Tibial nerve (tissue), 4 donors: ENCODE measurements at regions not wholly inside any gene's neighbourhood (a gene's known extent, or its start where the extent isn't known, plus 50 kb on each side); places are given as distances from the start of the nearest gene placed in this dataset.
"Not testable (repeated sequence)": the region's sequence is repeated elsewhere in the genome, so short reads cannot be mapped to it uniquely, and the experiment has no call there.

ENCODE experiments used
- DNase-seq, 2 donors: peaks; one replicate each; pipeline ENCODE4 v3.0.0-alpha.2; 2019; ENCODE audit warnings: low spot score in 2 of 2
- H3K27ac ChIP-seq, 4 donors: fragments of 200-600 bp; sonication (generic) in 3 of 4; one replicate each; pipeline ENCODE4 v1.5.1; 2017 to 2019; ENCODE audit warnings: mild to moderate bottlenecking in 1 of 4
- H3K27me3 ChIP-seq, 2 donors: fragments of 200-600 bp; sonication (generic) in 1 of 2; one replicate each; pipeline versions ENCODE4 v1.5.1 to v1.6.0; 2017 to 2019
- H3K36me3 ChIP-seq, 3 donors: fragments of 200-600 bp; sonication (generic); one replicate each; pipeline ENCODE4 v1.5.1; 2018 to 2019
- H3K4me1 ChIP-seq, 4 donors: fragments of 200-600 bp; sonication (generic) in 3 of 4; one replicate each; pipeline ENCODE4 v1.5.1; 2017 to 2019
- H3K4me3 ChIP-seq, 4 donors: fragments of 200-600 bp; sonication (generic) in 3 of 4; one replicate each; pipeline ENCODE4 v1.5.1; 2017 to 2019; ENCODE audit warnings: mild to moderate bottlenecking in 1 of 4, moderate library complexity in 1 of 4
- H3K9me3 ChIP-seq, 4 donors: fragments of 200-600 bp; sonication (generic) in 3 of 4; one replicate each; pipeline ENCODE4 v1.5.1; 2017 to 2019
- EP300 ChIP-seq, 2 donors: sonication (generic); formaldehyde crosslinking; IDR thresholded peaks; one replicate each; pipeline ENCODE4 v1.6.1; 2017; ENCODE audit warnings: antibody characterized with exemption in 2 of 2, mild to moderate bottlenecking in 1 of 2
- POLR2A ChIP-seq, 2 donors: fragments of 450-650 bp; IDR thresholded peaks; one replicate each; pipeline ENCODE4 v1.6.1; 2017; ENCODE audit warnings: antibody characterized with exemption in 2 of 2, mild to moderate bottlenecking in 2 of 2, moderate library complexity in 2 of 2
- WGBS, 2 donors: methylation state at CpG; one replicate each; pipeline ENCODE4 v1.1.5; 2018; 5-methylcytosine and 5-hydroxymethylcytosine counted together
- TF ChIP-seq, protein P1 (sequence below), 5 experiments: fragments of 200-600 bp in 3 of 5; fragments of 450-650 bp in 2 of 5; sonication (generic) in 3 of 5; IDR thresholded peaks; one replicate each; pipeline ENCODE4 v1.5.1; 2016 to 2019; ENCODE audit warnings: antibody characterized with exemption in 5 of 5, mild to moderate bottlenecking in 3 of 5, moderate library complexity in 2 of 5

DNA sequence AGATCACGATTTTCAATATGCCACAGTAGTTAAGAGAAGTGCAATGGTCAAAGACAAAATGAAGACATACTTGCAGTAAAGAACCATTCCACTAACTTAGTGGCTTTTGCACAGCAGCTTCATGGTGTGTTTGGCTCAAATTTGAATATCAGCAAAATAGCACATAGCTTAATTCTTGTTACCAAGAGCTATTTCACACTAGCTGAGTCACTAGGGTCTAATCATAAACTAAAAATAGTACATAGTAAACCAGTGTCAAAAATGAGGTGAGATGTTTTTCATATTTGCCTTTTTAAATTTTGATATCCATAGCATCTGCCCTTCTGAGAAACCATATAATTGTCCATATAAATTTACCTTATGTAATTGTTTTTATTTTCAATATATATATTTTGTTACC, 325.0 kb upstream of the LUZP2 start:
- TF ChIP-seq EP300 (IDR thresholded peaks at IDR 0.05) (no peak), POLR2A (IDR thresholded peaks at IDR 0.05) (no peak)
- TF ChIP-seq, protein P1, sequence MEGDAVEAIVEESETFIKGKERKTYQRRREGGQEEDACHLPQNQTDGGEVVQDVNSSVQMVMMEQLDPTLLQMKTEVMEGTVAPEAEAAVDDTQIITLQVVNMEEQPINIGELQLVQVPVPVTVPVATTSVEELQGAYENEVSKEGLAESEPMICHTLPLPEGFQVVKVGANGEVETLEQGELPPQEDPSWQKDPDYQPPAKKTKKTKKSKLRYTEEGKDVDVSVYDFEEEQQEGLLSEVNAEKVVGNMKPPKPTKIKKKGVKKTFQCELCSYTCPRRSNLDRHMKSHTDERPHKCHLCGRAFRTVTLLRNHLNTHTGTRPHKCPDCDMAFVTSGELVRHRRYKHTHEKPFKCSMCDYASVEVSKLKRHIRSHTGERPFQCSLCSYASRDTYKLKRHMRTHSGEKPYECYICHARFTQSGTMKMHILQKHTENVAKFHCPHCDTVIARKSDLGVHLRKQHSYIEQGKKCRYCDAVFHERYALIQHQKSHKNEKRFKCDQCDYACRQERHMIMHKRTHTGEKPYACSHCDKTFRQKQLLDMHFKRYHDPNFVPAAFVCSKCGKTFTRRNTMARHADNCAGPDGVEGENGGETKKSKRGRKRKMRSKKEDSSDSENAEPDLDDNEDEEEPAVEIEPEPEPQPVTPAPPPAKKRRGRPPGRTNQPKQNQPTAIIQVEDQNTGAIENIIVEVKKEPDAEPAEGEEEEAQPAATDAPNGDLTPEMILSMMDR (IDR thresholded peaks at IDR 0.05): no peak
- Histone ChIP-seq H3K4me3 (no peak overlapping the region), H3K9me3 (no peaks in the 10 kb centered on the region), H3K27me3 (no peaks in the 10 kb centered on the region), H3K4me1 (no peaks in the 10 kb centered on the region), H3K27ac (no peak overlapping the region), H3K36me3 (no peaks in the 10 kb centered on the region)
- WGBS, 2 donors: 63 to 86% methylated on average over 1 of the region's 1 CpG
- no peak for DNase-seq

DNA sequence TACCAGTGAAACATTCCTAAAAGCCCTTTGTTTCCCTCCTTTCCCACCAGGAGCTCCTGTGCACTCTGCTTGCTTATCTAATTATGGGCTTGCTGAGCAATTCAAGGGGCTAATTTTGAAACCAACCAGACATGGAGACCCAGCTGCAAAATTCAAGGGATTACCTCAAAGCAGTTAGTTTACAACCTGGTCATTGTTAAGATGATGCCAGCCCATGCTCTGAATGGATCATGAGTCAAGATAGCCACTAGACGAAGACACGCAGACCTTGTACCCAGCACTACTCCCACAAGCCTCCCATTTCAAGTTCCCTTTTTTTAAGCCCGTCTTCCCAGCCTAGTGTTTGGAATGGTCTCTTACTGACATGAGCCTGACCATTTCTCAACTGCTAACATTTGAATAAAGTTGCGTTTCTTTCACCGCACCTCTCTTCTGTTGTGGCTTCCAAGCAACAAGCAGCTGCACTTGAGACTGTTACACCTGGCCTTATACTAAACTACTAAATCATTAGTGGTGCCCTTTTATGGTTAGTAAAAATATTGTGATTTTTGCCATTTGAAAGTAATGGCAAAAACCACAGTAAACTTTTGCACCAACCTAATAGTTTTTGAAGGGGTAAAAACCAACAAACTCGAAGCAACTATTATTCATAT, 315.3 kb upstream of the LUZP2 start:
- no peak overlapping the region for H3K27ac ChIP-seq
- DNase-seq: no peak
- TF ChIP-seq, protein P1 (IDR thresholded peaks at IDR 0.05): no peak
- TF ChIP-seq EP300 (IDR thresholded peaks at IDR 0.05): no peak
- TF ChIP-seq POLR2A (IDR thresholded peaks at IDR 0.05): no peak
- WGBS, 2 donors: 66 to 81% methylated on average over 5 to 6 of the region's 6 CpGs
- no peak overlapping the region for H3K4me3 ChIP-seq
- H3K9me3 ChIP-seq: no peaks in the 10 kb centered on the region
- H3K27me3 ChIP-seq: no peaks in the 10 kb centered on the region
- H3K36me3 ChIP-seq: no peaks in the 10 kb centered on the region
- no peaks in the 10 kb centered on the region for H3K4me1 ChIP-seq

DNA sequence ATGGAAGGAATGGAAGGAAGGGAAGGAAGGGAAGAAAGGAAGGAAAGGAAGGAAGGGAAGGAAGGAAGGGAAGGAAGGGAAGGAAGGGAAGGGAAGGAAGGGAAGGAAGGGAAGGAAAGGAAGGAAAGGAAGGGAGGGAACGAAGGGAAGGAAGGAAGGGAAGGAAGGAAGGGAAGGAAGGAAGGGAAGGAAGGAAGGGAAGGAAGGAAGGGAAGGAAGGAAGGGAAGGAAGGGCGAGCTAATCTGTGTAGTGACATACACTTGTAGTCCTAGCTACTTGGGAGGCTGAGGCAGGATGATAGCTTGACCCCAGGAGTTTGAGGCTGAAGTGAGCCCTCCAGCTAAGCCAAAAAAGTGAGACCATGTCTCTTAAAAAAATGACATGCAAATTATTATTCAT, 311.3 kb upstream of the LUZP2 start:
- WGBS, 2 donors: 75 to 87% methylated on average over 2 of the region's 2 CpGs
- not testable (repeated sequence) for H3K36me3 ChIP-seq, H3K4me3 ChIP-seq, H3K27ac ChIP-seq, H3K4me1 ChIP-seq, DNase-seq, H3K9me3 ChIP-seq, H3K27me3 ChIP-seq

DNA sequence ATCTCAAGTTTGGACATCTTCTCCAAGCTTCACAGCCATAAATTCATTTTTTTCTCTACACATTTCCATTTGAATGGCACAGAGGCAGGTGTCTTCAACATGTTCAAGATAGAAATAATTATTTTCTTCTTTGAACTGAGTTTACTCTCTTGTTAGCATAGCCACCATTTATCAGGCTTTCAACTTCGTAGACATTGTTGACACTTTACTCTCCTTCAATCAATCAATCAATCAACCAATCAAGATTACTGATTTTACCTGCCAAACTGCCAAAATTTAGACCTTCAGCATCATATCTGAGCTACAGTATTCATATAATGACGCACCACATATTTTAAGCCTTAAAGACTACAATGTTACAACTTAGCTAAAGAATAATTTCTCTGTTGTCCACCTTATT, 300.1 kb upstream of the LUZP2 start:
- no peaks in the 10 kb centered on the region for H3K27me3 ChIP-seq
- H3K4me1 ChIP-seq: no peaks in the 10 kb centered on the region
- no peak overlapping the region for H3K27ac ChIP-seq
- WGBS, 2 donors: 87 to 89% methylated on average over 2 of the region's 2 CpGs
- no peak overlapping the region for H3K4me3 ChIP-seq
- DNase-seq: no peak
- H3K9me3 ChIP-seq: no peaks in the 10 kb centered on the region
- TF ChIP-seq POLR2A (IDR thresholded peaks at IDR 0.05) (no peak), EP300 (IDR thresholded peaks at IDR 0.05) (no peak)
- TF ChIP-seq, protein P1 (IDR thresholded peaks at IDR 0.05): no peak
- H3K36me3 ChIP-seq: no peaks in the 10 kb centered on the region

DNA sequence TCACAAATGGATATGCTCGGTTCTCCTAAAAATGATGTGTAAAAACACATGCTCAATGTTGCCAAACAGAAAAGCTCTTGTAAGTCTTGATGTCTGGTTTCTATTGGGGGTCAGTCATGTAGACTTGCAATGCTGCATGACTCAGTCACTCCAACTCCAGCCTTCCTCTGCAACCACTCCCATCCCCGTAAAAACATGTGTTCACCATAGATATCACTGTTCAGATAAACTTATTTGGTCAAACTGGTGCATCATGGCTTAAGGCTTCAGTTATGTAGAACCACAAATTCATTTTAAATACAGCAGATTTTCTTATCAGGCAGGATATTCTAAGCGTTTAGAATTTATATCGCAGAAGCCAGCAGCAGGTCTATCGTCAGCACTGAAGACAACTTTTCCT, 298.4 kb upstream of the LUZP2 start:
- Histone ChIP-seq H3K27ac (no peak overlapping the region), H3K4me3 (no peak overlapping the region), H3K4me1 (no peaks in the 10 kb centered on the region), H3K36me3 (no peaks in the 10 kb centered on the region), H3K9me3 (no peaks in the 10 kb centered on the region), H3K27me3 (no peaks in the 10 kb centered on the region)
- no peak for DNase-seq
- 46 to 49% methylated on average over 5 of the region's 5 CpGs for WGBS, 2 donors
- TF ChIP-seq EP300 (IDR thresholded peaks at IDR 0.05) (no peak), POLR2A (IDR thresholded peaks at IDR 0.05) (no peak)
- TF ChIP-seq, protein P1 (IDR thresholded peaks at IDR 0.05): no peak

DNA sequence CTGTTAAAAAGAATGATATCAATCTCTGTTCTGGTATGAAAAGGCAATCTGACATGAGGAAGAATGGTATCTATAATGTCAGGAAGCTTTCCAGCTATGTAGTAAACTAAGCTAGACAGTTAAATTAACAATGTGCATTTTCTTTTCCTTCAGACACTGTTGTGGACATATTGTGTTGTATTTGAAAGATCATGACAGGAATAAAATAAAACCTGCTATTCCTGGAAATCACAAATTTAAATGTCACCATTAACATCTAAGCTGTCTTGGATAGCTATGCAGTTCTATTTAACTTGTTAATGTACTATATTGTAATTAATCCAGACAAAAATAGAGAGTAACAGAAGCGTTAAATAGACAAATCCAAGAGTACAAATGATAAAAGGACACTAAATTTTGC, 297.4 kb upstream of the LUZP2 start:
- 86 to 90% methylated on average over 1 of the region's 1 CpG for WGBS, 2 donors
- Histone ChIP-seq H3K36me3 (no peaks in the 10 kb centered on the region), H3K27me3 (no peaks in the 10 kb centered on the region), H3K4me3 (no peak overlapping the region), H3K27ac (no peak overlapping the region), H3K4me1 (no peaks in the 10 kb centered on the region), H3K9me3 (no peaks in the 10 kb centered on the region)
- TF ChIP-seq, protein P1 (IDR thresholded peaks at IDR 0.05): no peak
- TF ChIP-seq POLR2A (IDR thresholded peaks at IDR 0.05): no peak
- TF ChIP-seq EP300 (IDR thresholded peaks at IDR 0.05): no peak
- DNase-seq: no peak
